ENCODE measurements at regions not wholly inside any gene's neighbourhood (a gene's known extent, or its start where the extent isn't known, plus 50 kb on each side); places are given as distances from the start of the nearest gene placed in this dataset.

GRCh38 chrX:25275159-25275558 lies 259.4 kb upstream of the ARX start:
- Histone ChIP-seq H3K27me3 (ENCODE audit: control insufficient read depth in 3 of 3, insufficient read depth in 3 of 3, low read length in 3 of 3) (no peaks in the 10 kb centered on the region), H3K9ac (ENCODE audit: low read depth in 1 of 3, low read length in 3 of 3) (no peak overlapping the region), H3K9me3 (ENCODE audit: control insufficient read depth in 3 of 3, low read length in 3 of 3) (no peaks in the 10 kb centered on the region), H3K4me3 (ENCODE audit: low read length in 3 of 3) (no peak overlapping the region), H3K4me1 (ENCODE audit: control insufficient read depth in 3 of 3, insufficient read depth in 3 of 3, low read length in 3 of 3) (no peaks in the 10 kb centered on the region), H3K36me3 (ENCODE audit: control insufficient read depth in 3 of 3, insufficient read depth in 3 of 3, low read length in 3 of 3) (no peaks in the 10 kb centered on the region), H3K27ac (ENCODE audit: low read depth, low read length) (no peak overlapping the region)

- Histone ChIP-seq H3K4me1 (ENCODE audit: control insufficient read depth in 3 of 3, insufficient read depth in 3 of 3, low read length in 3 of 3) (no peaks in the 10 kb centered on the region), H3K36me3 (ENCODE audit: control insufficient read depth in 3 of 3, insufficient read depth in 3 of 3, low read length in 3 of 3) (no peaks in the 10 kb centered on the region), H3K4me3 (ENCODE audit: low read length in 3 of 3) (no peak overlapping the region), H3K27ac (ENCODE audit: low read depth, low read length) (no peak overlapping the region), H3K9me3 (ENCODE audit: control insufficient read depth in 3 of 3, low read length in 3 of 3) (no peaks in the 10 kb centered on the region), H3K27me3 (ENCODE audit: control insufficient read depth in 3 of 3, insufficient read depth in 3 of 3, low read length in 3 of 3) (no peaks in the 10 kb centered on the region), H3K9ac (ENCODE audit: low read depth in 1 of 3, low read length in 3 of 3) (no peak overlapping the region)
These were observed 225.7 kb upstream of the ARX start for GRCh38 chrX:25241461-25241860.

- Histone ChIP-seq H3K9ac (ENCODE audit: low read depth in 1 of 3, low read length in 3 of 3) (no peak overlapping the region), H3K9me3 (ENCODE audit: control insufficient read depth in 3 of 3, low read length in 3 of 3) (peaks cover 0 to 3% (median 0%) of the 10 kb centered on the region in 3 donors), H3K4me3 (ENCODE audit: low read length in 3 of 3) (no peak overlapping the region), H3K36me3 (ENCODE audit: control insufficient read depth in 3 of 3, insufficient read depth in 3 of 3, low read length in 3 of 3) (no peaks in the 10 kb centered on the region), H3K27ac (ENCODE audit: low read depth, low read length) (no peak overlapping the region), H3K27me3 (ENCODE audit: control insufficient read depth in 3 of 3, insufficient read depth in 3 of 3, low read length in 3 of 3) (no peaks in the 10 kb centered on the region), H3K4me1 (ENCODE audit: control insufficient read depth in 3 of 3, insufficient read depth in 3 of 3, low read length in 3 of 3) (no peaks in the 10 kb centered on the region)
These were observed 210.4 kb upstream of the ARX start for GRCh38 chrX:25226151-25226550.

GRCh38 chrX:25219480-25219879 lies 203.7 kb upstream of the ARX start:
- Histone ChIP-seq H3K9me3 (ENCODE audit: control insufficient read depth in 3 of 3, low read length in 3 of 3) (no peaks in the 10 kb centered on the region), H3K36me3 (ENCODE audit: control insufficient read depth in 3 of 3, insufficient read depth in 3 of 3, low read length in 3 of 3) (no peaks in the 10 kb centered on the region), H3K27me3 (ENCODE audit: control insufficient read depth in 3 of 3, insufficient read depth in 3 of 3, low read length in 3 of 3) (peaks cover 0 to 4% (median 0%) of the 10 kb centered on the region in 3 donors), H3K4me1 (ENCODE audit: control insufficient read depth in 3 of 3, insufficient read depth in 3 of 3, low read length in 3 of 3) (peaks cover 2 to 5% (median 3%) of the 10 kb centered on the region in 3 donors), H3K9ac (ENCODE audit: low read depth in 1 of 3, low read length in 3 of 3) (peak overlapping the region in 1 of 3 donors; percentile 18), H3K4me3 (ENCODE audit: low read length in 3 of 3) (no peak overlapping the region), H3K27ac (ENCODE audit: low read depth, low read length) (no peak overlapping the region)

- no peak overlapping the region for H3K9ac ChIP-seq (ENCODE audit: low read depth in 1 of 3, low read length in 3 of 3)
- H3K27ac ChIP-seq (ENCODE audit: low read depth, low read length): no peak overlapping the region
- no peaks in the 10 kb centered on the region for H3K36me3 ChIP-seq (ENCODE audit: control insufficient read depth in 3 of 3, insufficient read depth in 3 of 3, low read length in 3 of 3)
- no peaks in the 10 kb centered on the region for H3K4me1 ChIP-seq (ENCODE audit: control insufficient read depth in 3 of 3, insufficient read depth in 3 of 3, low read length in 3 of 3)
- peaks cover 0 to 4% (median 0%) of the 10 kb centered on the region in 3 donors for H3K27me3 ChIP-seq (ENCODE audit: control insufficient read depth in 3 of 3, insufficient read depth in 3 of 3, low read length in 3 of 3)
- H3K4me3 ChIP-seq (ENCODE audit: low read length in 3 of 3): no peak overlapping the region
- no peaks in the 10 kb centered on the region for H3K9me3 ChIP-seq (ENCODE audit: control insufficient read depth in 3 of 3, low read length in 3 of 3)
These were observed 197.8 kb upstream of the ARX start for GRCh38 chrX:25213611-25214010.

GRCh38 chrX:25207803-25208475 lies 192.2 kb upstream of the ARX start:
- H3K27ac ChIP-seq (ENCODE audit: low read depth, low read length): no peak overlapping the region
- H3K36me3 ChIP-seq (ENCODE audit: control insufficient read depth in 3 of 3, insufficient read depth in 3 of 3, low read length in 3 of 3): no peaks in the 10 kb centered on the region
- H3K9ac ChIP-seq (ENCODE audit: low read depth in 1 of 3, low read length in 3 of 3): no peak overlapping the region
- no peaks in the 10 kb centered on the region for H3K4me1 ChIP-seq (ENCODE audit: control insufficient read depth in 3 of 3, insufficient read depth in 3 of 3, low read length in 3 of 3)
- H3K27me3 ChIP-seq (ENCODE audit: control insufficient read depth in 3 of 3, insufficient read depth in 3 of 3, low read length in 3 of 3): no peaks in the 10 kb centered on the region
- no peaks in the 10 kb centered on the region for H3K9me3 ChIP-seq (ENCODE audit: control insufficient read depth in 3 of 3, low read length in 3 of 3)
- H3K4me3 ChIP-seq (ENCODE audit: low read length in 3 of 3): no peak overlapping the region

- no peak overlapping the region for H3K9ac ChIP-seq (ENCODE audit: low read depth in 1 of 3, low read length in 3 of 3)
- H3K4me3 ChIP-seq (ENCODE audit: low read length in 3 of 3): no peak overlapping the region
- no peaks in the 10 kb centered on the region for H3K36me3 ChIP-seq (ENCODE audit: control insufficient read depth in 3 of 3, insufficient read depth in 3 of 3, low read length in 3 of 3)
These were observed 191.0 kb upstream of the ARX start for GRCh38 chrX:25206778-25207177.

GRCh38 chrX:25204182-25204581 lies 188.4 kb upstream of the ARX start:
- Histone ChIP-seq H3K27ac (ENCODE audit: low read depth, low read length) (no peak overlapping the region), H3K27me3 (ENCODE audit: control insufficient read depth in 3 of 3, insufficient read depth in 3 of 3, low read length in 3 of 3) (no peaks in the 10 kb centered on the region), H3K4me3 (ENCODE audit: low read length in 3 of 3) (no peak overlapping the region), H3K9me3 (ENCODE audit: control insufficient read depth in 3 of 3, low read length in 3 of 3) (no peaks in the 10 kb centered on the region), H3K4me1 (ENCODE audit: control insufficient read depth in 3 of 3, insufficient read depth in 3 of 3, low read length in 3 of 3) (no peaks in the 10 kb centered on the region), H3K36me3 (ENCODE audit: control insufficient read depth in 3 of 3, insufficient read depth in 3 of 3, low read length in 3 of 3) (no peaks in the 10 kb centered on the region), H3K9ac (ENCODE audit: low read depth in 1 of 3, low read length in 3 of 3) (no peak overlapping the region)

More at GRCh38 chrX:25206778-25207177, 191.0 kb upstream of the ARX start:
- Histone ChIP-seq H3K4me1 (ENCODE audit: control insufficient read depth in 3 of 3, insufficient read depth in 3 of 3, low read length in 3 of 3) (no peaks in the 10 kb centered on the region), H3K27ac (ENCODE audit: low read depth, low read length) (no peak overlapping the region), H3K27me3 (ENCODE audit: control insufficient read depth in 3 of 3, insufficient read depth in 3 of 3, low read length in 3 of 3) (no peaks in the 10 kb centered on the region), H3K9me3 (ENCODE audit: control insufficient read depth in 3 of 3, low read length in 3 of 3) (no peaks in the 10 kb centered on the region)

GRCh38 chrX:25202827-25203226 lies 187.1 kb upstream of the ARX start:
- Histone ChIP-seq H3K27ac (ENCODE audit: low read depth, low read length) (no peak overlapping the region), H3K9me3 (ENCODE audit: control insufficient read depth in 3 of 3, low read length in 3 of 3) (no peaks in the 10 kb centered on the region), H3K4me3 (ENCODE audit: low read length in 3 of 3) (no peak overlapping the region), H3K9ac (ENCODE audit: low read depth in 1 of 3, low read length in 3 of 3) (no peak overlapping the region), H3K27me3 (ENCODE audit: control insufficient read depth in 3 of 3, insufficient read depth in 3 of 3, low read length in 3 of 3) (no peaks in the 10 kb centered on the region), H3K36me3 (ENCODE audit: control insufficient read depth in 3 of 3, insufficient read depth in 3 of 3, low read length in 3 of 3) (no peaks in the 10 kb centered on the region), H3K4me1 (ENCODE audit: control insufficient read depth in 3 of 3, insufficient read depth in 3 of 3, low read length in 3 of 3) (peaks cover 0 to 4% (median 2%) of the 10 kb centered on the region in 3 donors)

- H3K27ac ChIP-seq (ENCODE audit: low read depth, low read length): no peak overlapping the region
- no peak overlapping the region for H3K9ac ChIP-seq (ENCODE audit: low read depth in 1 of 3, low read length in 3 of 3)
- peaks cover 0 to 5% (median 3%) of the 10 kb centered on the region in 3 donors for H3K4me1 ChIP-seq (ENCODE audit: control insufficient read depth in 3 of 3, insufficient read depth in 3 of 3, low read length in 3 of 3)
- H3K27me3 ChIP-seq (ENCODE audit: control insufficient read depth in 3 of 3, insufficient read depth in 3 of 3, low read length in 3 of 3): no peaks in the 10 kb centered on the region
- peaks cover 0 to 3% (median 0%) of the 10 kb centered on the region in 3 donors for H3K9me3 ChIP-seq (ENCODE audit: control insufficient read depth in 3 of 3, low read length in 3 of 3)
- H3K4me3 ChIP-seq (ENCODE audit: low read length in 3 of 3): no peak overlapping the region
- H3K36me3 ChIP-seq (ENCODE audit: control insufficient read depth in 3 of 3, insufficient read depth in 3 of 3, low read length in 3 of 3): no peaks in the 10 kb centered on the region
These were observed 183.1 kb upstream of the ARX start for GRCh38 chrX:25198891-25199290.

Data from skeletal muscle tissue (tissue), 3 donors.